SKM-1 treated with dmso at 0.1 percent for 144 hours (cell line): ENCODE measurements at regions not wholly inside any gene's neighbourhood (a gene's known extent, or its start where the extent isn't known, plus 50 kb on each side); places are given as distances from the start of the nearest gene placed in this dataset.

Experiments used
- DNase-seq: peaks from one replicate; lab custom pipeline; 2025; ENCODE audit not compliant: unreplicated experiment; lab: John Stamatoyannopoulos, UW

DNA sequence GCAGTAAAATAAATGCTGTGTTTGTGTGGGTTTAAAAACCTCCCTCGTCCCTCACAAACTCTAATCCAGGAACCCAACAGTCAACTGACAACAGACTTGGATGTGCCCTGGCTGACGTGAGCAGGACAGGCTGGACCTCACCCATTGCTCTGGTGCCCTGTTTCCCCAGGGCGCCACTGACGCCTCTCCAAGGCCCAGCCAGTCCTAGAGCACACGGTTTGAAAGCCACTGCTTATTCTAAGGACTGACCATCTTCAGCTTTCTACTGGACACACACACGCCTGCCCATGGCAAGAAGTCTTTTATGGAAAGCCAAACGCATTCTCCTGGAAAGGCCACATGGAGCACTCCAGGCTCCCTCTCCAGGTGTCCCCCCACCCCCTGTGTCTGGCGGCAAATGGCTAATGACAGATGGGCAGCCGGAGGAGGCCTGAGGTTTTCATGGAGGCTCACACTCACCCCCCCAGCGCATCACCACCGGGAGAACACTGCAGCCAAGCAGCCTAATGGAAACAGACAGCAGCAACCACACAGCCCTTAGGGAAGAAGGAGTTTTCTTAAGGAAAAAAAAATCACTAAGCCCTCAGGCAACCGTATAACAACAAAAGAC, 319.2 kb downstream of the SOX9 start:
- no peak for DNase-seq

DNA sequence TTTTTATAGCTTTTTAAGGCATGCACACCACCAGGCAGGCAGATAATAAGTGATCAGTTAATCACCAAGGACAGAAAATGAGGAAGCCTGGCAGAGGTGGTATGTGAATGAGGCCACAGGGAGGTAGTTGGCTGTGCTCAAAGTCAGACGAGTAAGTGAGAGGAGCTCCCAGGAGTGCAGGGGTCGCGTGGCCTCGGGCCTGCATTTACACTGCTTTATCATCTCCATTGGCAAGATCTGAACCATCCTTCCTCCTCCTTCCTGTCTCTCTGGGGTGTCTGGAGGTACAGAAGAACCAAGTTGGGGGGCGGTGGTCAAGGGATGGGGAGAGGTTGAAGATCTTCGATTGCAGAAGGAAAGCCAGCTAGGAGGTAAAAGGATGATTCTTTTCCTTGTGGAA, 320.1 kb downstream of the SOX9 start:
- no peak for DNase-seq

DNA sequence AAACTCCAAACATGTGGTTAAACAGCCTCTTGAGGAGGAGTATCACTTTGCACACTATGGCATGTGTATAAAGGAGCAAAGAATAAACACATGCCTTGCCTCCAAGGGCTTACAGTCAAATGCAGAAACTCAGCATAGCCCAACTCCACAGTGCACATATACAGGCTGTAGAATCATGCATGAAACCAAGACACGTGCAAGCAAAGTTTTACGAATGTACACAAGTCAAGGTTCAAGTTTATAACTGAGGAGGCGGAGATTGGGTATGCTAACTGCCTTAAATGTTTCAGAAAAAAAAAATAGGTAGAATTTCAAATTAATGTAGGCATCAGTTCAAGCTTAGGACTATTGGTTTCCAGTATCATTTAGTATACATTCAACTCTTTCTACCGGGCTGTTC, 321.1 kb downstream of the SOX9 start:
- DNase-seq = no peak

DNA sequence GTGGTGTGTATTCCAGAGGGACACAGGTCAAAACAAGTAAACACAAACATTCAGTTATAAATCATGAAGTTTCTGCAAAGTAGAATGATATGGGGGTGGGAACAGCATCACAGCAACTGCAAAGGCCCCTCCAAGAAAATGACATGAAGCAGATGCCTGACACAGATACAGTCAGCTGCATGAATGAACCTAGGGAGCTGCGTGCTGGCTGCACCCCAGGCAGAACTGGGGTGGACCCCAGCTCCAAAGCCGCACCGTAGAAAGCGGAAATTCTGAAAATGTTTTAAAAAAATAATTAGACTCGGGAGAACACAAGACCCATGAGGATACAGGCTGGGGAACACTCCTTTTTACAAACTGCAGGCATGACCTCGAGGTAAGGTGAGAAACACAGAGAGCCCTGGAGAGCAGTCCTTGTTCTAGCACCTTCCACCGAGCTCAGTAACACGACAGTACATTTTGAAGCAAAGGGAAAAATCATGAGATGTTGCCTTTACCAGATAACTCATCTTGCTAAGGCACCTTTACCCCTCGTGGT, 323.8 kb downstream of the SOX9 start:
- DNase-seq = no peak

DNA sequence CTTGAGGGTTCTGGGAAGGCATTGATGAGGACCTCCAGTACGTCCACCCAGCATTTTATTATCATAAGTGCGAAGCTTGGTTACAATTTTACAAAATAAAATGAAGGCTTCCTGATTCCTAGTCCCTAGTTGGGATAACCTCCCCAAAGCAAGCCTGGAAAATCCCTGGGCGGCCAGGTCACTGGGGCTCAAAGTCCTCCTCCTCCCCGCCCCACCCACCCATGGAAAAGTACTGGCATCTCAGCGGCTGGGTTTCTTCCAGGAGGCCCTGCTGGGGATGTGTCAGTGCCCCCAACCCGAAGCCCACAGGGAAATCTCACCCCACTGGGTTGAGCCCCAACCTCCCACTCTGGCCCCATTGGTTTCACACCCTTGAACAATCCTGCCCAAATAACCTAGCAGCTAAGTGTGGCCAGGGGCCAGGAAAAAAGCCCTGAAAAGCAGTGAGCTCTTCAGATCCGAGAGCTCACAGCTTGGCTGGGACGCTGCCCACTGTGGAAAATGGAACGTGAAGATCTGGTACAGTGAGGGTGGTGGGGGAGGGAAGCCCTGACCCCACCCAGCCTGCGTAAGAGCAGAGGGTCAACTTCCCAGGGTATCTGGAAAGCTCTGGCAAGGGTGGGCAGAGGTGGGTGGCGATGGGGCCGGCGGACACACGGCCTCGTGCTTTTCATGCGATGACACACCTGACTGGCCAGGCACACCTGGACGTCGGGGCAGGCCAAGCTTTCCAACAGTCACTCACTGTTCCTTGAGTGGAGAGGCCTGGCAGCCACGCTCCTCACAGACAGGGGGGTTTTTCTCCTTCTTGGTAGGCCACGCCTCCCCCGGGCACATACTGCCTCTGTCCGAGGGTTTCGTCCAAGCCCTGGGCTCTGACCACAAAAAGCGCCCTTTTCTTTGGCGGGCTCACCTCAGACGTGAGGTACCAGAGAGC, 324.5 kb downstream of the SOX9 start:
- DNase-seq = no peak

DNA sequence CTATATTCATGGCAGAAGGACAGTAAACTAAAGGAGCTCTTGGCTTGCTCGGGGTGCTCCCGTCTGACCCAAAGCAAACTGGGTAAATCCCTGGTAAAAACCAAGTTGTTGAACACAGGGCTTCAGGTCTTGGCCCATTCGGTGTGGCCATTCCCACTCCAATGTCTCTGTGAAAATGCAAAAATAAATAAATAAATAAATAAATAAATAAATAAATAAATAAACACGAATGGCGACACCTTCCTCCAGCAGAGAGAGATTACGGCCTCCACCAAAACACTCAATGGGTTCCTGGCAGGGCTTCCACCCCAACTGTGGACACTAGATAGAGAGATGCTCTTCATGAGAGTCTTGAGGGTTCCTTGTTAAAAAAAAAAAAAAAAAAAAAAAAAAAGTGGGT, 325.3 kb downstream of the SOX9 start:
- no peak for DNase-seq

DNA sequence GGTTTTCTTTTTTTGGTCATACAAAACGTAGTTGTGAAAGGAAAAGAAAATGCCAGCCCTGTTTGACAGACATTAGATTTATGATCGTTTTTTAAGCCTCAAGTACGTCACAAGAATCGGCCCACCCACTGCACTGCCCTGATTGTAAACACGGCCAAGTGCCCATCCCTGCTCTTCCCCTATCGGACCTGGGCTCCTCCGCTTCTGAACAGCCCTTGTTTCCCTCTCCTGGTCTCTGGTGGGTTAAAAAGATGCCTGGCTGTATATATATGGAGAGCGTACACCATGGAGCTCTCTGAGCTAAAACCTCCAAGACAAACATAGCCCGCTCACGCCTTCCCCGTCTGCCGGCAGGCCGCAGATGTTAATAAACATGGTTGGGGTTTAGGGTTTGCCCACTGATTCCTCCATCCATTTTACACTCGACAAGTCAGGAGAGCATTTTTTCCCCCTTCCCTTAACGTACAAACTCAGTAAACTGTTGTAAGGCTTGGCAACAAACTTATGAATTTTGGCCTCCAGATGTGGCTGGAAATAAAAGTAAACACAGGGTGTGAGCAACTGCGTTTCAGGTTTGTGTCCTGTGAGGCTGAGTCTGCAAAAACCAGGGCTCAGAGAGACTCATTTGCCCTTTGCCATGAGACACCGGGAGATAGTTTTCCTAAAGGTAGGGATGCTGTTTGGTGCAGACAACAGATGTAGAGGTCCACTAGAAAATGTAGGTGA, 325.9 kb downstream of the SOX9 start:
- no peak for DNase-seq

DNA sequence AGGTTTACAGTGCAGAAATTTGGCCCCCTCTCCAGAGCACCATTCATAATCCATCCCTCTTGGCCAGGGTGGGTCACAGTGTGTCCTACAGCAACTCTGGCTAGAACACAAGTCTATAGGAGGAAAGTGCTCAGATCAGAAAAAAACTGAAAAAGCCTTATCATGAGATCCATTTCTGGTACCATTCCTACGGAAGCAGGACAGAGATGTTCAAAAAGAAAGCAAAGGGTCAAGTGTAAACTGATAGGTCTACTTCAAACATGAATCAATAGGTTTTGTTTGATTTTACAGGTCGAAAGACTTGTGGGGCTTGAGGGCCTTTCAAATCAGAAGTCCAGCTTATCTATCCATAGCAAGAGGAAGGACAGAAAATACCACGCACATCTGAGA, 326.4 kb downstream of the SOX9 start:
- DNase-seq = no peak

DNA sequence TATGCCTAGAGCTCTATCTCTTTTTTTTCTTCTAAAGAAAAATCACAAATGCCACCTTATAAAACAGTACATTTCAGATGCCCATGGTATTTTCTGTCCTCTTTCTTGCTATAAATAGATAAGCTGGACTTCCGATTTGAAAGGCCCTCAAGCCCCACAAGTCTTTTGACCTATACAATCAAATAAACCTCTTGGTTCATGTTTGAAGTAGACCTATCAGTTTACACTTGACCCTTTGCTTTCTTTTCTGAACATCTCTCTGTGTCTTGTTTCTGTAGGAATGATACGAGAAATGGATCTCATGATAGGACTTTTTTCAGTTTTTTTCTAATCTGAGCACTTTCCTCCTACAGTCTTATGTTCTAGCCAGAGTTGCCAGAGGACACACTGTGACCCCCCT, 327.2 kb downstream of the SOX9 start:
- DNase-seq = no peak

DNA sequence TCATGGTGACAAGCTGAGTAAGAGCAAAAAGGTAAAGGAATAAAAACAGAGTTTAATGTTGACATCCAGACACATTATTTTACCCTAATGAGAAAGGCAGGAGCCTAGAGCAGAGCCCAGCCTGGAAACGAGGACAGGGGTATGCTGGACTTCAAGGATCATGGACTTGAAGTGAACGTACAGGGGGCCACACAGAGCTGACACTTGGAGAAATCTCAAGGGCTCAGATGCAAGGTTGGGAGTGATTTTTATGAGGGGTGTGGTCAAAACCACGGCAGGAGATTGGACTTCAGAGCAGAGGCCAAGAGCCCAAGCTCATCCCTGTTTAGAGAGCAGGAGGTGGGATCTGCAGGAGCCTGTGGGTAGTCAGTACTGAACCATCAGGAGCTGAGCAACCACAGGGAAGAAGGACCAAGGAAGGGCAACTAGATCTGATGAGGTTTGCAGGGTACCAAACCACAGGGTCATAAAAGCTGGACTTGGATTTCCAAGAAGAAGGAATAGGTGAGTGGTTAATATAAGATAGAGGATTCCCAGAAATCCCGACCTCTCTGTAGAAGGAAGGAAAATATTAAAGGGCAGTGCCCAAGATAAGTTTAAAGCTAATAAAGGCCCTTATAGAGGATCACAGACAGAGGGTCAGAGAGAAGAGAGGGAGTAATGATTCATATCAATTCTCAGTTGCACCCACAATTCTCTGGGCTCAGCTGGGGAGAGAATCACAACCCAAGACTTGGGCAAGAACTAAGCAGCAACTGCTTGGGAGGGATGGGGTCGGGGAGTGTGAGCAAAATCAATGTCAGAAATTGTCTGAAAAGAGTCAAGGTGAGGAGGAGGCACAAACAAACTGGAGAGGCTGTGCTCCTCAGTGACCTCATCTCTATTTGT, 331.7 kb downstream of the SOX9 start:
- DNase-seq = no peak

DNA sequence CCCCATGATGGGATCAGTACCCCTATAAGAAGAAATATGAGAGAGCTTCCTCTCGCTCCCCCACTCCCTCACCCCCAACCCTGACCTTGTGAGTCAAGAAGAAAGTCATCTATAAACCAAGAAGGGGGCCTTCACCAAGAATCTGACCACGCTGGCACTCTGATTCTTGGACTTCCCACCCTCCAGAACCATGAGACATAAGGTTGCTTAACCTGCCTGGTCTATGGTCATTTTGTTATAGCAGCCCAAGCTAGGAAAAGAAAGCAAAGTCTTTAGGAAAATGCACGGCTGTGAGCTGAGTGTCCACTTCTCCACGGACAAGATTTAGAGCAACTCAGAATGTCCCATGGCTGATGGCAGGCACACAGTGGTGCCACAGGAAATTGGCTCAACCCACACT, 333.5 kb downstream of the SOX9 start:
- DNase-seq = no peak

DNA sequence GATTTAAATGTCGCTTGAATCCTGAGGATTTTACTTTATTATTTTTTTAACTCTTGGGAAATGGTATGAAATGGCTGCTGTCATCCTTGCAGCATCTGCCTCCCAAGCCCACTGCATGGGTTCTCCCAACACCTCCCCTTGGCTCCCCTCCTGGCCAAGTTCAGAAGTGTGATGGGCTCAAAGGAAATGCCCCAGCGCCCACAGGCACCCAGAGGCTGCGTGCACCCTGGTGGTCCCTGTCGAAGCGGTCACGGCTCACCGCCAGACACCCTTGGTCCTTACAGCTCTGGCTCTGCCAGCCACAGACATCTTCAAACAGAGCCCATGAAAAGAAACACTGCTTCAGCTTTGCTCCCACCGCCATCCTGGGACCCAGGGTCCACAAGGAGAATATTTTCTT, 334.7 kb downstream of the SOX9 start:
- no peak for DNase-seq

DNA sequence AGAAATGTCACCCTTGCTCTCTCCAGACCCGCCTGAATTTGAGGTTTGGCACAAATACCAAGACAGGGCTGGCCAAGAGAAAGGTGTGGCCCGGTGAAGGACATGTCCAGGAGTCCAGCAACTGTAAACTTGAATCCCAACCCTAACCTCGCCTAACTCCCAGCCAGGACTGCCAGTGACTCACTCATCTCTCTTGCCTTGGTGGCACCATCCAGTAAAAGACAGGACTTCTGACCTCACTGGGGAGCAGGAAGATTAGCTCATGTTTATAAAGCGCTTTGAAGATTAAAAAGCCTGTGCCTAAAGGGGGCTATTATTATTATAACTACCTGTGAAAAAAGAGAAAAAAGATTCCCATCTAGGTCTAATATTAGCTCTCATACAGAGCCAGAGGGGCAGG, 335.3 kb downstream of the SOX9 start:
- DNase-seq = no peak

DNA sequence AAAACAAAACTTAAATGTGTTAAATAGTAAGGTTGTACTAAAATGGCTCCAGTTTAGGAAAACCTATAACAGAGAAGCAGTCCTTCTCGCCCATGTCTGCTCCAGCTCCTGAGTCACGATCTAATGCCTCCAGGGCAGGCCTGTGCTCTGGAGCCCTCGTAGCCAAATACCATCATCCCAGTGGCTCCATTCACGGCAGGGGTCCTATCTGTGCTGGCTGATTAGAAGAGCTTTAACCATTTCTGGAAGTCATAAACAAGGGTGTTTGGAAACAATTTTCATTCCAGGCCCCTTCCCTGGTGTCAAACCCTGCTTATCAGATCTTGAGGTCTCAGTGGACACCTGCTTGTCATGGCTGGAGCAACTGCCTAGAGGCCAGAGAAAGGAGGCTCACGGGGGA, 336.9 kb downstream of the SOX9 start:
- DNase-seq = no peak

DNA sequence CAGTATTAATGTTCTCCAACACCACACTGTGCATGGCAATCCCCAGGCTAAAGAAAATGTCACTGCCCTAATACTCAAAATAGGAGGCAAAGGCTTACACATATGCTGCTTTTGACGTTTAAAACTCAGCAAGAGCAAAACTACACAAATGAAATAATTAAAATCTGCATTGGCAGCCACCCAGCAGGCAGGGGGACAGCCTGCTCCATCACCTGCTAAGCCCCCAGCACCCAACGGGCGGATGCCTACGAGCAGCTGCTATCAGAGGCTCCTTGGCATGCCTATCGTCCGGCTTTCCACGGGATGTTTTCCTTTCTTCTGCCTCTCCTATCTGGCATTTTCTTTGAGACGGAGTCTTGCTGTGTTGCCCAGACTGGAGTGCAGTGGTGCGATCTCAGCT, 337.5 kb downstream of the SOX9 start:
- DNase-seq = no peak

DNA sequence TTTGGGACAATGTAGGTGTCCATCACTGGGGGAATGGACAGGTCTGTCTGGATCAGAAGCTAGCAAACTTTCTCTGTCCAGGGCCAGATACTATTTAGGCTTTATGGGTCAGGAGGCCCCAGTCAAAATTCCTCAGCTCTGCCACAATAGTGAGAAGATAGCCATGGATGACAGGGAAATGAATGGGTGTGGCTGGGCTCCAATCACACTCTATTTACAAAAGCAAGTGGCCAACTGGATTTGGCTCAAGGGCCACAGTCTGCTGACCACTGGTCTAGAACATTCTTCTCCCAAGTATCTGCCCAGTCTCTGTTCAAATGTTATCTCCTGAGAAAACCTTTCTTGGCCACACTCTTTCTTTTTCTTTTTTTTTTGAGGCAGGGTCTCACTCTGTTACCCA, 339.9 kb downstream of the SOX9 start:
- no peak for DNase-seq

DNA sequence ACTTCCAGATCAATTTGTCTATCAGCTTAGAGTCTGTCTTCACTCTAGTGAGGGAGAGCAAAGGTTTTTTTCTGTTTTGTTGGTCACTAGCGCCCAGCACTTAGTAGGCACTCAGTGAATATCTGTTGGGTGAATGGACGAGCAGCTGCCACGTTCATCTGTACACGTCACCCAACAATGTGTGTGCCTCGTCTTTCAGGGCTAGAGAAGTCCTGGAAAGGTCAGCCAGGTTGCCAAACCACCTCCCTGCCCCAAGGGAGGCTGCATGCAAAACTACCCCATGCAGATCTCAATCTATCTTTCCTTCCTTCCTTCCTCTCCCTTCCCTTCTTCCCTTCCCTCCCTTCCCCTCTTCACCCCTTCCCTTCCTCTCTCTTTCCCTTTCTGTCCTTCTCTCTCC, 340.9 kb downstream of the SOX9 start:
- DNase-seq = no peak

DNA sequence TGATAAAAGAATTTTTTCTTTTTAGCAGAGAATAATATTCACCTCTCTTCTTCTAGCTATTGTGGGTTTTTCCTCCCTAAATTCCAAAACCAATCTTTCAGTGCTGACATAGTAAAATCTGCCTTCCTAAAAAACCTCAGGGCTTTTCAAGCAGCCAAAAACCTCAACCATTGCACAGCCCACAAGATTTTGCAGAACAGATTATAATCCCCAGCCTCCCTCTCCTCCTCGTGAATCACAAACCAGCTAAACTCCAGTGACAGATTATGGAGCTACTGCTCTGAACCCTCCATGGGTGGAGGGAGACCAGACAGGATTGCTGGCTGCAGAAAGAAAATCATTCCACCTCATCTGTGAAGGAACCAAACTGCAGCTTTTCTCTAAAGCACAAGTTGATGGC, 341.6 kb downstream of the SOX9 start:
- no peak for DNase-seq

DNA sequence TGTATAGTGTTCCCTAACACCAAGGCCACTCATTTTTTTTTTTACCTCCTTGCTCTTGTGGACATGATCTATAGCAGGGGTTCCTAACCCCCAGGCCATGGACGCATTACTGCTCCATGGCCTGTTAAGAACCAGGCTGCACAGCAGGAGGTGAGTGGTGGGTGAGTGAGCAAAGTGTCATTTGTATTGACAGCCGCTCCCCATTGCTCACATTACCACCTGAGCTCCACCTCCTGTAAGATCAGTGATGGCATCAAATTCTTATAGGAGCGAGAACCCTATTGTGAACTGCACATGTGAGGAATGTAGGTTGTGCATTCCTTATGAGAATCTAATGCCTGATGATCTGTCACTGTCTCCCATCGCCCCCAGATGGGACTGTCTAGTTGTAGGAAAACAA, 342.0 kb downstream of the SOX9 start:
- DNase-seq = no peak

DNA sequence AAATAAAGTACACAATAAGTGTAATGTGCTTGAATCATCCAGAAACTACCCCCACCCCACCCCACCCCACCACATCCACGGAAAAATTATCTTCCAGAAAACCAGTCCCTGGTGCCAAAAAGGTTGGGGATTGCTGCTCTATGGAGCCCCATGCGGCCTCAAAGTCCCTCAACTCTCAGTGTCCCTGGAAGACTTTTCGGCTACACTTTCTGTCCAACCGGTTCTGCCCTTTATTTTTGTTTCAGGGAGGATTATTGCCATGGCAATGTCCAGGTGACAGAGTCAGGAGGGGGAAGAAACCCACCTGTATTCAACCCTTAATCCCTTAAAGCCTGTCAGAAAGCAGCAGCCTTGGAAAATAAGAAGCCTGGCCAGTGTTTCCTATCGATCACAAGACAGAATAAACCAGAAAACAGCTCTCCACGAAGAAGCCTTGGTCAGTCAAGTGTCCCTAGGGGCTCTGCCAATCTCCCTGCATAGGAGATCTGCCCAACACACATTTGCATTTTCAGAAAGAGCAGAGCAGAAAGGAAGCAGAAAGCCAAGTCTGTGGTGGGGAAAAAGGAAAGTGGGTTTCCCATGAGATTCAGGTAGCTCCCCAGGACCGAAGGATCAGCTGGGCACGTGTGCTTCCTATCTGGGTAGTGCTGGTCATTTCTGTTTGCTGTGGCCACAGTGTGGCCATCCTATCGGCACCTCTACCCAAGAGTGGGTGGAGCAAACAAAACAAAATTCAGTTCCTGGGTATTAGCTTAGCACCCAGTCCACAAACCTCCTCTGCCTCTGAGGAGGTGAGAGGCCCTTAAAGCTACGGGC, 342.7 kb downstream of the SOX9 start:
- no peak for DNase-seq
